SHP77 treated with DMSO at 0.1 percent for 48 hours (cell line): ENCODE measurements at regions not wholly inside any gene's neighbourhood (a gene's known extent, or its start where the extent isn't known, plus 50 kb on each side); places are given as distances from the start of the nearest gene placed in this dataset.

Experiments used
- DNase-seq: peaks from one replicate; lab custom pipeline; 2025; lab: John Stamatoyannopoulos, UW

- no peak for DNase-seq
Measured at GRCh38 chr5:168019143-168019542, 272.3 kb upstream of the WWC1 start.

DNA sequence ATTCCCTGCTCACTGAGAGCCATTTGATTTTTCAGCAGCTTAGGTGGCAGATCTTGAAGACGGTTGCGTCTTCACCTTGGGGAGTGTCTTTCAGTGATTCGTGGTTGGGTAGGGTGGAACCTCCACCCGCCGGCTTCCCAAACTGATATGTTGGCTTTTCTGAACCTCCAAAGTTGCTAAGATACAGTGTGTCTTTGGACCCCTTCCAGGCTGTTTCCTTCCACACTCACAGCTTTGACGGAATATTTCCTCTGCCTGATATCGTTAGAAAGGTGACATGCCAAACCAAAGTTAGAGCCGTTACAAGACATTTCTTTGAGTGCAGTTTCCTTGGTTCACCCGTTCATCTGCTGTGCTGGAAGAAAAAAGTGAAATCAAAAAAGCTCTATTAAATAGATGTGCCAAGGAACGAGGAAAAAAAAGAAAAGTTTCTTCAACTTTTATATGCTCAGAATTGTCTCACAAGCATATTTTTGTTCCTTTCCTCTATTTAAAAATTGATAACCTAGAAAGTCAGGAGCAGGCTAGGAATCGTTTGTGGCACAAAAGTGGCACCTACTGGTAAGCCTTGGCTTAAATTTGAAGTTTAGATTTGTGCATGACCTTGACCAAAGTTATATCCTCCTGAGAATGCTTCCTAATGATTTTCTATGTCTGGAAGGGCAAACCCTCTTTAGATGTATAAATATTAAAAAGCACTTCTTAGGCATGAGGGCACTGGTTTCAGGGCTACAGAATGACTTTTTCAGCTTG lies 270.7 kb upstream of the WWC1 start:
- DNase-seq = no peak

DNA sequence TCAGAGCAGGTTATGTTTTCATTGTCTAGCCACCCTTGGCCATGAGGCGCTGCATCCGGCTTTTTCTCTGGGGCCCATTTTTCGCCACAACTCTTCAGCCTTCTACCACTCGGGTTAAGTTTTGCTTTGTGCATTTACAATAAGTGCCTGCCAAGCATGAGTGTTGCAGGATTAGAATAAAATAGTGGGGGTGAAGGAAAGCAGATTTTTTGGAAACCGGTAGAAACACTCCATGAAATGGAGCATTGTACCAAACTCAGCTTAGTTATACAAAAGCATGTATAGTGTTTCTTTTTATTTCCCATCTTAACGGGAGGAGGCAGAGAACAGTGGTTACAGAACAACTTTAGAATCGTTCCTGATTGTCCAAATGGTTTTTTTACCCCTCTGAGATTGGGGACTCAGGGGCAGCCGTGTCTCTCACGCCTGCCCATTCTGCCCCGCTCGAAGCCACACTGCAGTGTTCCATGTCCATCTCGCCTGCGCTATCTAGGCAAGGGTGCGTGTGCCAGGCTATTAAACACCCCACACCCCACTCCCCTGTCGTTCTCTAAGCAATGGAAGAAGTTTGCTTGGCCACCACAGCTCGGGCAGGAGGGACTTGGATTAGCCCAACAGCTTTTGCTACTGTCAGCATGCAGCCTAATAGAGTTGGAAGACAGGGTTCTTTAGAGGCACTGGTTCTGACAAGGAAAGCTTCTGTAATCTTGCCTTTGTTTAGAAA lies 268.8 kb upstream of the WWC1 start:
- DNase-seq = no peak

DNA sequence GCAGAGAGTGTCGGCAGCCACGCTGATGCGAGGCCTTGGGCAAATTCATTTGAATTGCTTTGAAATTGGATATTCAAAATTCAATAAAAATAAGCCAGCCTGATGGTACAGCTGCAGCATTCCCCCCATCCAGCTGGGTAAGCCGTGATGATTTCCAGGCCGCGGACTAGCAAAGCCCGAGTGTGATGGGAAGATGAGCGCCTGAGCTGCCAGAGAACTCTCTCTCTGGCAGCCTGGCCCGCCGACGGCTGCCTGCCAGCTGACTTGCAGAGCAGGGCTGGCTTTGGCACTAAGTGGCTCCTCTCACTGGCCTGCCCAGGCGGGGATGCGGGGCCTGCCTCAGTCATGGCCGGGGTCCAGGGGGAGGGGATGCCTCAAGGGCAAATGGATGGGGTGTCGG lies 268.3 kb upstream of the WWC1 start:
- no peak for DNase-seq

DNA sequence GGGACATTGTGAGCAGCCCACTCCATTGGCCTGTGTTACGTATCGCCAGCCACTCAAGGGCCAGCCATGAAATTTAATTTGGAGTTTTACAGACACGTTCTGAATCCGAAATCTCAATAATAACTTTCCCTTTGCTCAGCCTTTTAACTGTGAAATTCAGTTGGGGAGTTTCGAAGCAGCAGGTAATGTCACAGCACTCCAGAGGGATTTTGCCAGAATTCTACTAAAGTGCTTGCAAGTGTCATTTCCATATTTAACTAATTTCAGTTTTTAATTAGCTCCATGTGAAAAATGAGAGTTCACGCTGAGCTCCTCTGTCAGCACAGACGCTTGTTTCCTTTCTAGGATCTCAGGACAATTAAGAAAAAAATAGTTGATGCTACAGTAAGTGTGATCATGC lies 267.1 kb upstream of the WWC1 start:
- DNase-seq = no peak

- DNase-seq = no peak
Measured at GRCh38 chr5:168027007-168027406, 264.4 kb upstream of the WWC1 start.

GRCh38 chr5:168030912-168031311 lies 260.5 kb upstream of the WWC1 start:
- DNase-seq = no peak

DNA sequence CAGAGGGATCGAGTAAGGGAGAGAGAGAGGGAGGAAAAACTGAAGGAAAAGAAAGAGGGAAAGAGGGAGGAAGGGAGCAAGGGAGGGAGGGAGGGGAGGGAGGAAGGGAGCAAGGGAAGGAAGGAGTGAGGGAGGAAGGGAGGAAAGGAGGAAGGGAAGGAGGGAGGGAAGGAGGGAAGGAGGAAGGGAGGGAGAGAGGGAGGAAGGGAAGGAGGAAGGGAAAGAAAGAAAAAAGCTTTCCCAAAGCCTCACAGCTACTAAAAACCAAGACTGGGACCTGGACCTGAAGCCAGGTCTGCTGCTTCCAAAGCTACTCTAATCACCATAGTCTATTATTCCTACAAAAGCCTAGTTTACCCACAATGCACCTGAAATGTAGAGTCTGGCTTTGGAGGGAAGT lies 259.8 kb upstream of the WWC1 start:
- DNase-seq = no peak

DNA sequence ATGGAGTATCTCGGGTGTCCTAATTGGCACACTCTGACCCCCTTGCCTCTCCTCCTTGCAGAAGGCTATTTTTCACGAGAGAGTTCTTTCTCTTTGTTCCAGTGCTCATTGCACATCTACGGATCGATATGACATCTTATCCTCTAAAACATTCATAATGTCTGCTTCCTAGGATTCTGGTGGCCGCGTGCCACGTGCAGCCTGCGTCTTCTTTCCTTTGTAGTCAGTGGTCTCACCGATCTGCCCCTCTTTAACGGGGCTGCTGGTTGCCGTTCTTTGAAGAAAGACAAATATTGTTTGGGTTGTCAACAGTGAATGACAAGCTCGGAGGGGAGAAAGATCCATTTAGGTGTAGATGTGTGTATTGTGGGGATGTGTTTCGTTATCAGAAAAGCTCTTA lies 252.4 kb upstream of the WWC1 start:
- no peak for DNase-seq

DNA sequence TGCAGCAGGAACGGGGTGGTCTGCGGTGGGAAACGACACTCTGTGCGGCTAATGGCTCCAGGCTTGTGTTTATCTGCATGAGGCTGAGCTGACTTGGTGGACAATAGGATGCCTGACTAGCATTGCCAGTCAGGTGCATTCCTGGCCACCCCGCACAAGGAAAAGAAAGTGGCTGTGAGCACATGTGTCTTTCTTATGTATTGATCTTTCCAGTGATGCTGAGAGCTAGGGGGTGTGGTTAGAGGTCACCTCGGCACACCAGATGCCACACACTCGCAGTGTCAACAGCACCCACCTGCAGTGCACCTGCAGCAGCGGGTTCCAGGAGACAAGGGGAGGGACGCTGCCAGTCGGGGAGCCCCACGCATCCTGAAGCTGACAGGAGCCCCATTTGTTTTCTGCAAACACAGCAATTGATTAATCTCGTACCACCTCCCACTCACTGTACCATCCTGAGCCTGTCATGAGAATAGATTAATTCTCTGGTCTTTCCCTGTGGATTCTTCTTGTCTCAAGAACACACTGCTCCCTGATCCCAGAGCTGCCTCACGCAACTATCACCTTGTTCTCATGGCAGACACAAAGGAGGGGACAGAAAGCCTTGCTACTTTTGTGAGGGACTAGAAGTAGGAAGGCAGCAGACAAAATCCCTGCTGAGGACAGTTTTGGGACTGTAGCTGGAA lies 251.7 kb upstream of the WWC1 start:
- DNase-seq = no peak

DNA sequence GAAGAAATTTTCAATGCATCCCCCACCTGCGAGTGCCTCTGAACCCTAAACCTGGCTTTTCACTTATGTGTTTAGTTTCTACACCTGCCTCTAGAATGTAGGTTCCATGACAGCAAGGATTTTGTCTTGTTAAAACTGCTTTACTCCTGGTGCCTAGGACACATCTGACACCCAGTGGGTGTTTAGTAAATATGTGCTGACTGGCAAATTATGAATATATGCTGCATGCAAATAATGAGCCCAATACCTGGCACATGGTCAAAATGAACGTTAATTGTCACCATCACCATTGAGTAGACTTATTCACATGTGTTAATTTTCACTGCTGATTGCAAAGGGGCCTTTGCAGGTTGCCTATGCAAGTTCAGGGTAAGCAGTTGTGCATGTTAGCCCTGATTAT lies 249.9 kb upstream of the WWC1 start:
- DNase-seq = no peak

DNA sequence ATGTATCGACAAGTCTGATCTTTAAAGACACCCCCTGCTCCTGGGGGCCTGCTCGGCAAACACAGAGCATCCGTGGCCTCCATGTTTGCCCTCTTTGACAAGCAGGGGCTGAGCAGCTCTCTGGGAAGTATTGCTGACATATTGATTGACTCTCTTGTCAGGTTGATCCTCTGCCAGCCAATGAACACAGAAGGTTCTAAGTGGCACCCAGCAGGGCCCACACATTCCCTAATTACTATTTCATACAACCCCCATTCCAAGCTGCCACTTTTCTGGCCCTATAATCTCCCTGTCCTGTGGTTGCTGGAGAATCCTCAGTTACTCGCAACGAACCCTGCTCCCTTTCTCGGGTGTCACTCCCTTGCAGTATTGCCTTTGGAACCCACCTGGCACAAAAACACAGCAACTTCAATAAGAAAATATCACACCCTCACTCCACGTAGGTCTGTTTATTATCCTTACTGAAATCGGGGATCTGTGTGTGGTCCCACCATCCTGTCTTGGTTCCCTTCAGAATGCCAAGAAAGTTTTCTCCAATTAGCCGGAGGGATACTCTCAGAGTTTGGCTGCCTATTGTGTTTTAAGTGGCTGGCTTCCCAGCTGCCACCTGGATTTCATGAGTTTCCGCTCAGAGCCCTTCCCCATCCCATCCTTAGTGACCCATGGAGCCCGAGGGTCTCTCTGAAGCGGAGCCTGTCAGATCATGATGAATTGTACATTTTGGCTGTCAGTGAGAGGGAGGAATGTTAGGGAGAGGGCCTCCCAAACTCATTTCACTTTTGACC lies 249.0 kb upstream of the WWC1 start:
- no peak for DNase-seq

- DNase-seq = no peak
Measured at GRCh38 chr5:168046163-168046562, 245.3 kb upstream of the WWC1 start.

DNA sequence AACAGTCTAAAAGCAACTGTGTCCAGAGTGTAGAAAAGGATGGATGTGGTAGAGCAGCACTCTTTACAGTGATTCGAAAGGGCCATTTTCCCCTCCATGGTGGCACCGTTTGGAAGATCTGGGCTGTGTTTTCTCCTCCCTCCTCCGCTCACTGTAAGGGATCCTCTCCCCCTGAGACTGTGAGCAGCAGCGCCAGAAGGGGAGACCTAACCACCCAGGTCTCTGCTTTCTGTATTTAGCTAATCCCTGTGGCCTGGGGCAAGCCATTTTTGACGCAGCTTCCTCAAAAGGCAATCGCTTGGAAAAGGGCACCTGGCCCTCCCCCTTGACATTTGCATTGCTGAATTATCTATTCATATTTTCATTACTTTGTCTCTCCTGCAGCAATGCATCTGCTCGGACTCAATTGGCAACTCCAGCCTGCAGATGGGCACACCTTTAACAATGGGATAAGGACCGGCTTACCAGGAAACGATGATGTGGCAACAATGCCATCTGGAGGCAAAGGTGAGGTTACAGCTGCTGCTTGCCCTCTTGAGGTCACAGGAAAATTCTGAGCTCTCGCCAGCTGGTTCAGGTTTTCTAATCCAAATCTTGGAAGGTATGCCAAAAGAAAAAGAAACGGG lies 244.3 kb upstream of the WWC1 start:
- peak; percentile 52 for DNase-seq

- no peak for DNase-seq
Measured at GRCh38 chr5:168047669-168048111, 243.8 kb upstream of the WWC1 start.

- DNase-seq = no peak
Measured at GRCh38 chr5:168048486-168048885, 243.0 kb upstream of the WWC1 start.

DNA sequence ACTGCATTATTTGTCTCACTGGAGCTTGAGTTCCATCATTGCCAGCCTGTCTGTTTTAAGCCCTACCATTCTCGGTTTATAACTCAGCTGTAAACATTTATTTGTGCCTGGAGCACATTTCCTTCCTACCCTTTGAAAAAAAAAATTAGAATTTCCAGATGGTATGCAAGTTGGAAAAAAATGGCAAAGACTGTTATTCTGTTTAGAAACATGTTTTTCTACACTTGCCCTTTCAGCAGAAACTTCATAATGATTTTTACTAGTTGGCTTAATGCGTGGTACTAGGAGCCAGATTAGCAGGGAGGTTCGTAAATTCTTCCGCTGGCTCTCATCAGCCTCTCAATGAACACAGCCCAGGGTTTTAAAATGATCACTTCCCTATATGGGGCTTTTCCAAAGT lies 238.8 kb upstream of the WWC1 start:
- no peak for DNase-seq

GRCh38 chr5:168054091-168054490 lies 237.4 kb upstream of the WWC1 start:
- DNase-seq = no peak

GRCh38 chr5:168055141-168055683 lies 236.2 kb upstream of the WWC1 start:
- DNase-seq = no peak

DNA sequence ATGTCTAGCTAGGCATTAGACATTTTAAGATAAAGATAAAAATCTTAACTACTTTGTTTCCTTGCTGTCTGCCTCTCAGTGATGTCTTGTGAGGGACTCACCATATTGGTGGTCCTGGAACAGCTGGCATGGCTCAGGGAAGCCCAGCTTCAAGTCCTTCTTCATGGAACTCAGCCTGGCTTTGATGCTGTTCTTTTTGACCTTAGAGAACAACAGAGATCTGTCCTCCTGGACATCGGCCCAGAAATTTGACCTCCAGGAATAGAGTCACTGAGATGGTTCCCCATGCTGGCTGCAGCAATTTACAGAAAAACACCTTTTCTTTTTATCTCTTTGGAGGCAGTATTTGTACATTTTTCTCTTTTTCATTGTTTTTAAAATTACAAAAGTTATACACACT lies 235.5 kb upstream of the WWC1 start:
- no peak for DNase-seq

- DNase-seq = no peak
Measured at GRCh38 chr5:168056499-168057182, 234.8 kb upstream of the WWC1 start.
